Mucosa of descending colon (tissue), 3 donors: ENCODE measurements at regions not wholly inside any gene's neighbourhood (a gene's known extent, or its start where the extent isn't known, plus 50 kb on each side); places are given as distances from the start of the nearest gene placed in this dataset.
A peak's percentile ranks its signal among the peaks of the same experiment; 100 is the strongest.

Source experiments
- ATAC-seq: fragments of 200-7000 bp; cut with Tn5 transposase; one replicate; pipeline ENCODE4 v1.9.1; 2020; ENCODE audit warnings: mild to moderate bottlenecking, moderate library complexity
- DNase-seq, 3 donors: peaks; one replicate each; pipeline ENCODE4 v3.0.0-alpha.2; 2020
- H3K36me3 ChIP-seq: fragments of 200-600 bp; one replicate; pipeline ENCODE4 v1.8.0; 2021; ENCODE audit warnings: low read depth, mild to moderate bottlenecking
- H3K4me1 ChIP-seq: fragments of 200-600 bp; one replicate; pipeline ENCODE4 v1.8.0; 2021; ENCODE audit warnings: low read depth, mild to moderate bottlenecking
- H3K4me3 ChIP-seq: fragments of 200-600 bp; one replicate; pipeline ENCODE4 v1.8.0; 2021; ENCODE audit warnings: mild to moderate bottlenecking
- H3K9me3 ChIP-seq: fragments of 200-600 bp; one replicate; pipeline ENCODE4 v1.8.0; 2021; ENCODE audit warnings: mild to moderate bottlenecking
- CTCF ChIP-seq: fragments of 200-600 bp; IDR thresholded peaks from one replicate; pipeline ENCODE4 v1.8.0; 2022; ENCODE audit warnings: antibody characterized with exemption, mild to moderate bottlenecking
- intact Hi-C, 2 donors: fragments of 100-400 bp; cut with DNase I in 1 of 2; cut with micrococcal nuclease in 1 of 2; formaldehyde crosslinking; loops; one replicate each; pipeline versions ENCODE4 v1.11.0 to v1.11.1; 2022; cut with DNase I, micrococcal nuclease
- donor health status: DM: no; HTN: no; CAD: no; lungs with moderate emphysema.
- donor health status: DM: no; HTN: no; CAD: no.
- donor health status: DM: no; HTN: yes; CAD: no.

DNA sequence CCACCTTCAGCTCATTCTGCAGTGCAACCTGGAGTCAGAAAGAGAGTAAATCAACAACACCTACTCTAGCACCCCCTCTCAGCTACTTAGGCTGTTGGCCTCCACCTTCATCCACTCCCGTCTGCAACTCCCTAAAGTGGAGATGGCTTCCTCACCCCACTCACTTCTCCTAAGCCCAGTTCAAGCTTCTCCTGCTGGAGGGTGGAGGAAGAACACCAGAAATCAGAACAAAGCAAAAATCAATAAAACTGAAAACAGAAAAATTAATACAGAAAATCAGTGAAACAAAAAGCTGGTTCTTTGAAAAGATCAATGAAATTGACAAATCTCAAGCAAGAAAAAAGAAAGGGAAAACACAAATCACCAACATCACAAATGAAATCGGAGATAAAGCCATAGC, 191.7 kb downstream of the ANAPC1 start:
- intact Hi-C loops = no loop called here
- no peak for TF ChIP-seq CTCF
- no peak for ATAC-seq

GRCh38 chr2:111694700-111695101, 189.3 kb downstream of the ANAPC1 start:
- TF ChIP-seq CTCF = no peak
- DNase-seq = no peak
- Histone ChIP-seq H3K36me3 (no peaks in the 10 kb centered on the region), H3K4me1 (peaks cover 15% of the 10 kb centered on the region), H3K4me3 (no peak overlapping the region), H3K9me3 (no peaks in the 10 kb centered on the region)
- ATAC-seq = no peak
- intact Hi-C loops = no loop called here

More for the DNA sequence above, 191.7 kb downstream of the ANAPC1 start:
- H3K36me3 ChIP-seq = no peaks in the 10 kb centered on the region
- no peak for DNase-seq
- no peak overlapping the region for H3K4me3 ChIP-seq
- H3K4me1 ChIP-seq = peaks cover 2% of the 10 kb centered on the region
- no peaks in the 10 kb centered on the region for H3K9me3 ChIP-seq

- ATAC-seq (no peak), DNase-seq (no peak)
- no peaks in the 10 kb centered on the region for H3K9me3 ChIP-seq
- intact Hi-C loops = no loop called here
- no peak for TF ChIP-seq CTCF
- no peaks in the 10 kb centered on the region for H3K36me3 ChIP-seq
- H3K4me3 ChIP-seq = no peak overlapping the region
- H3K4me1 ChIP-seq = peaks cover 17% of the 10 kb centered on the region
Observed at GRCh38 chr2:111695441-111696007, 188.5 kb downstream of the ANAPC1 start.

DNA sequence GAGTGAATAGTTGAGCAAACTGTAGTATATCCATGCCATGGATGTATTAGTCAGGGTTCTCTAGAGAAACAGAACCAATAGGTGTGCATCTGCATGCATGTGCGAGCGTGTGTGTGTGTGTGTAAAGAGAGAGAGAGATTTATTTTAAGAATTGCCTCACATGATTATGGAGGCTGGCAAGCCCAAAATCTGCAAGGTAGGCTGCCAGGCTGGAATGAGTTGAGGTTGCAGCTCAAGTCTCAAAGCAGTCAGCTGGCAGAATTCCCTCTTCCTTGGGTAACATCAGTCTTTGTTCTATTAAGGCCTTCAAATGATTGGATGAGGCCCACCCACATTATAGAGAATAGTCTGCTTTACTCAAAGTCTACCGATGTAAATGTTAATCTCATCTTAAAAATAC, 187.8 kb downstream of the ANAPC1 start:
- Histone ChIP-seq H3K9me3 (no peaks in the 10 kb centered on the region), H3K4me3 (no peak overlapping the region), H3K4me1 (peaks cover 17% of the 10 kb centered on the region), H3K36me3 (no peaks in the 10 kb centered on the region)
- TF ChIP-seq CTCF = no peak
- ATAC-seq = no peak
- intact Hi-C loops = no loop called here
- DNase-seq = no peak

- peak; percentile 68 for ATAC-seq
- no peak for TF ChIP-seq CTCF
- DNase-seq = peak in 2 of 3 donors; percentile 35 to 44
- Histone ChIP-seq H3K4me3 (no peak overlapping the region), H3K36me3 (no peaks in the 10 kb centered on the region), H3K4me1 (peaks cover 21% of the 10 kb centered on the region), H3K9me3 (no peaks in the 10 kb centered on the region)
- intact Hi-C loops = no loop called here
Observed at GRCh38 chr2:111697560-111697959, 186.4 kb downstream of the ANAPC1 start.

- Histone ChIP-seq H3K4me1 (peaks cover 21% of the 10 kb centered on the region), H3K9me3 (no peaks in the 10 kb centered on the region), H3K36me3 (no peaks in the 10 kb centered on the region), H3K4me3 (no peak overlapping the region)
- TF ChIP-seq CTCF = no peak
- DNase-seq (no peak), ATAC-seq (peak; percentile 14)
- intact Hi-C loops = no loop called here
Observed at GRCh38 chr2:111698089-111698488, 185.9 kb downstream of the ANAPC1 start.
